HEK293T (cell line): ENCODE measurements at regions not wholly inside any gene's neighbourhood (a gene's known extent, or its start where the extent isn't known, plus 50 kb on each side); places are given as distances from the start of the nearest gene placed in this dataset.

ENCODE experiments used
- CTCF ChIA-PET: fragments of 350-600 bp; formaldehyde crosslinking; extraction: SDS; loops from one replicate; lab custom pipeline; 2021; ENCODE audit warnings: antibody characterized with exemption, inconsistent platforms; lab: Yijun Ruan, JAX
- POLR2A ChIA-PET: fragments of 350-600 bp; formaldehyde crosslinking; extraction: SDS; loops from one replicate; lab custom pipeline; 2020; ENCODE audit warnings: antibody characterized with exemption, inconsistent platforms; lab: Yijun Ruan, JAX
- DNase-seq: peaks from one replicate; pipeline ENCODE4 v3.0.0; 2012; ENCODE audit warnings: mixed read lengths; ENCODE audit errors: extremely low spot score
- ARNT ChIP-seq: fragments of 450-650 bp; IDR thresholded peaks from 2 replicates; pipeline ENCODE4 v1.6.1; 2017; ENCODE audit warnings: mild to moderate bottlenecking
- BHLHE40 ChIP-seq: fragments of 450-650 bp; IDR thresholded peaks from 2 replicates; pipeline ENCODE4 v1.6.1; 2016; ENCODE audit warnings: mild to moderate bottlenecking, moderate library complexity, borderline replicate concordance
- CTBP1 ChIP-seq: fragments of 450-650 bp; IDR thresholded peaks from 2 replicates; pipeline ENCODE4 v1.6.1; 2016; ENCODE audit warnings: borderline replicate concordance
- ELF4 ChIP-seq: fragments of 450-650 bp; IDR thresholded peaks from 2 replicates; pipeline ENCODE4 v1.6.1; 2017; ENCODE audit warnings: antibody characterized with exemption
- FOXA1 ChIP-seq: fragments of 450-650 bp; IDR thresholded peaks from 2 replicates; pipeline ENCODE4 v1.6.1; 2016; ENCODE audit warnings: mild to moderate bottlenecking
- FOXK2 ChIP-seq: fragments of 450-650 bp; IDR thresholded peaks from 2 replicates; pipeline ENCODE4 v1.6.1; 2016; ENCODE audit warnings: mild to moderate bottlenecking
- FOXM1 ChIP-seq: fragments of 450-650 bp; IDR thresholded peaks from 2 replicates; pipeline ENCODE4 v1.6.1; 2017; ENCODE audit warnings: mild to moderate bottlenecking, borderline replicate concordance
- HDGF ChIP-seq: fragments of 450-650 bp; IDR thresholded peaks from 2 replicates; pipeline ENCODE4 v1.6.1; 2017; ENCODE audit warnings: antibody characterized with exemption, borderline replicate concordance
- L3MBTL2 ChIP-seq: fragments of 450-650 bp; conservative IDR thresholded peaks from 2 replicates; pipeline ENCODE4 v1.6.1; 2016; ENCODE audit warnings: mild to moderate bottlenecking
- LEF1 ChIP-seq: fragments of 450-650 bp; IDR thresholded peaks from 2 replicates; pipeline ENCODE4 v1.6.1; 2017; ENCODE audit warnings: mild to moderate bottlenecking, borderline replicate concordance
- NFRKB ChIP-seq: fragments of 450-650 bp; IDR thresholded peaks from 2 replicates; pipeline ENCODE4 v1.6.1; 2016; ENCODE audit warnings: mild to moderate bottlenecking, moderate library complexity
- PKNOX1 ChIP-seq: fragments of 450-650 bp; IDR thresholded peaks from 2 replicates; pipeline ENCODE4 v1.6.1; 2016
- SP1 ChIP-seq: fragments of 450-650 bp; IDR thresholded peaks from 2 replicates; pipeline ENCODE4 v1.6.1; 2017
- SUZ12 ChIP-seq: fragments of 450-650 bp; IDR thresholded peaks from 2 replicates; pipeline ENCODE4 v1.6.1; 2016; ENCODE audit warnings: mild to moderate bottlenecking
- TARDBP ChIP-seq: fragments of 450-650 bp; IDR thresholded peaks from 2 replicates; pipeline ENCODE4 v1.6.1; 2016
- ZNF384 ChIP-seq: fragments of 450-650 bp; IDR thresholded peaks from 2 replicates; pipeline ENCODE4 v1.6.1; 2016

DNA sequence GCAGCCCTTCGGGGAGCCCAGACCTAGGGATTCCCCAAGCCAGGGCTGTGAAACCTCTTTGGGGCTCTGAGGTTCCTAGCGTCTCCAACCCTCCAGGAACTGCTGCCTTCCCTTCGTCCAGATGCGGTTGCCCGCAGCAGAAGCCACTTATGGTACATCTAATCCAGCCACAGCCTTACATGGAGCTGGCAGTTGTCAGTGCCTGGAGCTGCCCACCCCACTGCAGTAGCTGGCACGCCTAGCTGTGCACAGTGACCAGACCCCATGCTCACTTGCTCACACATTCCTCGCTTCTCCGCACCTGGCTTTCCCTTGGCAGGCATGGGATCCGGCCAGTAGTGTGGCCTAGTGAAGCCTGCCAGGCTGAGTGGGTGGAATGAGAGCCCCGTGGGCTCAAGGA, 547.6 kb downstream of the TBC1D32 start:
- no peak for TF ChIP-seq L3MBTL2
- no peak for TF ChIP-seq FOXA1
- no peak for TF ChIP-seq HDGF
- TF ChIP-seq FOXM1: no peak
- no peak for TF ChIP-seq ARNT
- no peak for TF ChIP-seq PKNOX1
- TF ChIP-seq NFRKB: no peak
- no peak for TF ChIP-seq CTBP1
- CTCF ChIA-PET: no interaction called here
- DNase-seq: no peak
- POLR2A ChIA-PET: interaction anchor here (0.6 kb wide), 1 partner anchor 623 kb away, joined by 3 read pairs; no protein-coding TSS in a partner anchor

GRCh38 chr6:120786256-120786655, 548.0 kb downstream of the TBC1D32 start:
- ChIA-PET POLR2A (interaction anchor here (0.6 kb wide), 1 partner anchor 623 kb away, joined by 3 read pairs; no protein-coding TSS in a partner anchor), CTCF (no interaction called here)
- TF ChIP-seq ELF4 (no peak), BHLHE40 (no peak), HDGF (no peak), SP1 (no peak), ARNT (no peak), FOXA1 (no peak), LEF1 (no peak), CTBP1 (no peak), NFRKB (no peak), FOXK2 (no peak), L3MBTL2 (no peak), SUZ12 (no peak), TARDBP (no peak), FOXM1 (no peak), PKNOX1 (no peak)
- no peak for DNase-seq

- ChIA-PET CTCF (no interaction called here), POLR2A (no interaction called here)
- TF ChIP-seq BHLHE40 (no peak), FOXM1 (no peak), L3MBTL2 (no peak), PKNOX1 (no peak), NFRKB (no peak), ELF4 (no peak), FOXA1 (no peak), FOXK2 (no peak), ARNT (no peak), SUZ12 (no peak), SP1 (no peak), TARDBP (no peak), LEF1 (no peak), CTBP1 (no peak), ZNF384 (no peak), HDGF (no peak)
- no peak for DNase-seq
Observed at GRCh38 chr6:120785459-120786086, 548.7 kb downstream of the TBC1D32 start.

DNA sequence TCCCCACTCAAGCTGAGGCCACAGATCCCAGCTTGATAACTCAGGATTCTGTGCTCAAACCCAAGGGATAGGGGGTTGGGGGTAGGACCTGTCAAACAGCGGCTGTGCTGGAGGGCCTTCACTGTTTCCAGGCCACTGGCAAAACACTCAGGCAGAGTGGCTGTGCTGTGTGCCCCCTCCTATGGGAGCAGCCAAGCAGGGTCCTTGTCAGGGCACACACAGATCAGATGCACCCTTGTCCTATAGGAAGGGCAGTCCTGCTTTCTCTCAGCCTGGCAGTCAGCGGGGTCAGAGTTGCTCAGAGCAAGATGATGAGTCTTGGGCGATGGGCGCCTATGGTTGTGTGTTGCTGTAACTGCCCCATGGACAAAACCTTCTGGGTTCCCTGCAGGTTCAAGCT, 554.8 kb downstream of the TBC1D32 start:
- DNase-seq: no peak
- CTCF ChIA-PET: no interaction called here
- TF ChIP-seq TARDBP (no peak), CTBP1 (no peak), ZNF384 (no peak), ARNT (no peak), L3MBTL2 (no peak), PKNOX1 (no peak), FOXK2 (no peak), FOXA1 (no peak), LEF1 (no peak), ELF4 (no peak), FOXM1 (no peak), BHLHE40 (no peak)
- POLR2A ChIA-PET: no interaction called here

DNA sequence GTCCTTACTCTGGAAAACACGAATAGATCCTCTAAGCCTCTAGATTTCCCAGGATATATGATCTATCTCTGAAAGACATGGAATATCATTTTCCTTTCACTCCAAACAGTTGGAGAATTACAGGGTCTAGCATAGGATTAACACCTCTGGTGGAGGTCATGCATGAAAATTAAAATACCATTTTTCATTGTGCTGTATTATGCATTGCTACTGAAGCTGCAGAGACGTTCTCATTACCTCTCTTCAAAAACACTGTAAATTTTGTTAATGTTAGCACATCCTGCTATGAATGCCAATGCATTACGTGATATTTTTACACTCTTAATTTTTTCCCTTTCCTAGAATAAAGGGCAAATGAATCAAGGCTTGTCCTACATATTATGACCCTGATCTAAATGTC, 558.6 kb downstream of the TBC1D32 start:
- ChIA-PET POLR2A (no interaction called here), CTCF (no interaction called here)
- no peak for TF ChIP-seq NFRKB
- TF ChIP-seq SUZ12: no peak
- TF ChIP-seq CTBP1: no peak
- no peak for TF ChIP-seq ARNT
- no peak for TF ChIP-seq PKNOX1
- no peak for TF ChIP-seq FOXM1
- no peak for TF ChIP-seq ZNF384
- TF ChIP-seq LEF1: no peak
- TF ChIP-seq FOXK2: no peak
- TF ChIP-seq FOXA1: no peak
- no peak for DNase-seq
